HS-27A (cell line): ENCODE measurements at regions not wholly inside any gene's neighbourhood (a gene's known extent, or its start where the extent isn't known, plus 50 kb on each side); places are given as distances from the start of the nearest gene placed in this dataset.
"Not testable (repeated sequence)": the region's sequence is repeated elsewhere in the genome, so short reads cannot be mapped to it uniquely, and the experiment has no call there.

Experiments used
- DNase-seq: peaks from one replicate; pipeline ENCODE4 v3.0.0-alpha.2; 2012; ENCODE audit warnings: low read depth, missing footprints

- DNase-seq: no peak
Observed at GRCh38 chr13:73672492-73672891, 461.7 kb downstream of the KLF12 start.

GRCh38 chr13:73671732-73672131, 462.5 kb downstream of the KLF12 start:
- no peak for DNase-seq

DNA sequence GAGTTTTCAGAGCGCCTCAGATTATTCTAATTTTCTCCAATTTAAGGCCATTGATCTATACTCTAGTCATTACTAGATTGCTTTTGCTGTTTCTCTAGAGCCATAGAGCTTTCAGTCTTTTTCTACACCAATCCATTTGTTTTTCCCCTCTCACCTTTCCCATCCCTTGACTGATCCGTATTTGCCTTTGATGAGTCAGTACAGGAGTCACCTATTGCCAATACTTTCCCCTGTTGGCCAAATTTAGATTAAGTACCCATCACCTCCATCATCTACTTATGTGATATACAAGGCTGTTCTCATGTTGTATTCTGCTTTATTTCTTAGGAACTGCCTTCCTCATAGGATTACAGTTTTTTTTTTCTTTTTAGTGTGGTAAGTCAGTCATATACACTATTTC, 463.2 kb downstream of the KLF12 start:
- DNase-seq: no peak

- no peak for DNase-seq
Observed at GRCh38 chr13:73667756-73668155, 466.4 kb downstream of the KLF12 start.

- no peak for DNase-seq
Observed at GRCh38 chr13:73665261-73665660, 468.9 kb downstream of the KLF12 start.

- DNase-seq: no peak
Observed at GRCh38 chr13:73664851-73665250, 469.4 kb downstream of the KLF12 start.

- DNase-seq: no peak
Observed at GRCh38 chr13:73662833-73663232, 471.4 kb downstream of the KLF12 start.

DNA sequence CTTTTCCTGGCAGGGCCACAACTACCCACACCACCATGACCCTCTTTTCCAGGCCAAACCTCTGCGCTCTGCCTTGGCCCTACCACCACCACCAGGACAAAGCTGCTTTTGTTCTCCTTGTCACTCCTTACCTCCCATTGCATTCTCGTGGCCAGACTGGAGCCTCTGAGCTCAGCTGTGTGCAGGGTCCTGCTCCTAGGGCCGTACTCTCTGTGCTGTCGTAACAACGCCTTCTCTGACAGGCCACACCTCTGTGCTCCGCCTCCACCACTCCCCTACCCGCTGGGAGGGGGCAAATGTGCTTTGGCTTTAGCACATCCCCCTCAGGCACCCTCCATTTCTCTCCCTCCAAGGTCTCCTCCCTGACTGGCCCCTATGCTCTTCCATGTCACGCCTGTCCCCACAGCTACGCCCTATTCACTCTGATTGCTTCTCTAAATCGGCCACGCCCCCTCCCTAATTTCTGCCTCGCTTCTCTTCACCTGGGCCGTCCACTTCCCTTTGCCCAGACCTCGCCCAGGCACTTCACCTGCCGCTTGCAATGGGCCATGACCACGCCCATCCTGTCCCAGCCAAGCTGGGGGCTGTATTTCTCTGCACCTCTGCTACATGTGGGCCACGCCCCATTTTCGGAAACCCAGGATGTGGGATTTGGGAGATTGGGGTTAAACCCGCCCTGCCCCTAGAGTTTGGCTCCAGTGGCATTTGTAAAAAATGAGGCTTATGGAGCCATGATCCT, 472.3 kb downstream of the KLF12 start:
- no peak for DNase-seq

GRCh38 chr13:73661066-73661465, 473.1 kb downstream of the KLF12 start:
- DNase-seq: no peak

GRCh38 chr13:73658639-73659038, 475.6 kb downstream of the KLF12 start:
- no peak for DNase-seq

GRCh38 chr13:73657821-73658540, 476.2 kb downstream of the KLF12 start:
- no peak for DNase-seq

- no peak for DNase-seq
Observed at GRCh38 chr13:73656863-73657262, 477.3 kb downstream of the KLF12 start.

- no peak for DNase-seq
Observed at GRCh38 chr13:73653688-73654087, 480.5 kb downstream of the KLF12 start.

DNA sequence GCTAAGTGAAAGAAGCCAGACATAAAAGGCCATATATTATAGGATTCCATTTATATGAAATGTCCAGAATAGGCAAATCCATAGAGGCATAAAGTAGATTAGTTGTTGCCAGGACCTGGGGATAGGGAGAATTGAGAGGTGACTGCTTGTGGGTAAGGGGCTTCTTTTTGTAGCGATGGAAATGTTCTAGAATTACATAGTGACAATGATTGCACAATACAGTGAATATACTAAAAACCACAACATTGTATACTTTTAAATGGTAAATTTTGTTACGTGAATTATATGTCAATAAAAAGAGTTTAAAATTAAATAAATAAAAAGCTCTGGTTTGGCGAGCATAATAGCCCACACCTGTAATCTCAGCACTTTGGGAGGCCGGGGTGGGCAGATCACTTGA, 486.8 kb downstream of the KLF12 start:
- no peak for DNase-seq

DNA sequence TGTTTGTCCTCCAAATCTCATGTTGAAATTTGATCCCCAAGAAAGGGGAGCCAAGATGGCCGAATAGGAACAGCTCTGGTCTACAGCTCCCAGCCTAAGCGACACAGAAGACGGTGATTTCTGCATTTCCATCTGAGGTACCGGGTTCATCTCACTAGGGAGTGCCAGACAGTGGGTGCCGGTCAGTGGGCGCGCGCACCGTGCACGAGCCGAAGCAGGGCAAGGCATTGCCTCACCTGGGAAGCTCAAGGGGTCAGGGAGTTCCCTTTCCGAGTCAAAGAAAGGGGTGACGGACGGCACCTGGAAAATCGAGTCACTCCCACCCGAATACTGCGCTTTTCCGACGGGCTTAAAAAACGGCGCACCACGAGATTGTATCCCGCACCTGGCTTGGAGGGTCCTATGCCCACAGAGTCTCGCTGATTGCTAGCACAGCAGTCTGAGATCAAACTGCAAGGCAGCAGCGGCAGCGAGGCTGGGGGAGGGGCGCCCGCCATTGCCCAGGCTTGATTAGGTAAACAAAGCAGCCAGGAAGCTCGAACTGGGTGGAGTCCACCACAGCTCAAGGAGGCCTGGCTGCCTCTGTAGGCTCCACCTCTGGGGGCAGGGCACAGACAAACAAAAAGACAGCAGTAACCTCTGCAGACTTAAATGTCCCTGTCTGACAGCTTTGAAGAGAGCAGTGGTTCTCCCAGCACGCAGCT, 493.6 kb downstream of the KLF12 start:
- not testable (repeated sequence) for DNase-seq

- DNase-seq: no peak
Observed at GRCh38 chr13:73635166-73635787, 498.9 kb downstream of the KLF12 start.

- no peak for DNase-seq
Observed at GRCh38 chr13:73633817-73634460, 500.3 kb downstream of the KLF12 start.

GRCh38 chr13:73631411-73631810, 502.8 kb downstream of the KLF12 start:
- DNase-seq: no peak

GRCh38 chr13:73625562-73626339, 508.5 kb downstream of the KLF12 start:
- no peak for DNase-seq

DNA sequence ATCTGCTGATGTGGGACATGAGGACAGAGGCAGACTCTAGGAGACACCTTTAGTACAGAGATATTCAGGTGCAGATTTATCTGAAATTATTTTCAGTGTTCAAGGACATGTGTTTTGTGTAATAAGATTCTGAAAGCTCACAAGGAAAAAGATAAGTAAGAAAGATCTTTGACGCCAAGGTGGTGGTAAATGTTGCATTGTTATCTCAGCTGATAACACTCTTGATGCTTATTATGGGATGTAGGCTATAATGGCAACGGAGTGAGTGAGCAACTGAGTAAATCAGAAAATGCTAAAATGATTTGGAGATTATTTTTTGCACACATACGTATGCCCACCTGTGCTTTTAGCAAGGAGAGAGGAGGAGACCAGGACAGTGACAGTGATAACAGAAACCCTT, 510.9 kb downstream of the KLF12 start:
- DNase-seq: no peak

- DNase-seq: no peak
Observed at GRCh38 chr13:73622381-73622780, 511.8 kb downstream of the KLF12 start.
